HepG2 (cell line): ENCODE measurements at regions not wholly inside any gene's neighbourhood (a gene's known extent, or its start where the extent isn't known, plus 50 kb on each side); places are given as distances from the start of the nearest gene placed in this dataset.
"Not testable (repeated sequence)": the region's sequence is repeated elsewhere in the genome, so short reads cannot be mapped to it uniquely, and the experiment has no call there.

ENCODE experiments used
- CTCF ChIP-seq: sonication (generic); formaldehyde crosslinking; IDR thresholded peaks from 2 replicates; pipeline ENCODE4 v1.5.0; 2020; ENCODE audit warnings: mild to moderate bottlenecking, missing genetic modification reagents, moderate library complexity
- ELK4 ChIP-seq: sonication (generic); formaldehyde crosslinking; IDR thresholded peaks from 2 replicates; pipeline ENCODE4 v1.9.0; 2021; ENCODE audit warnings: missing genetic modification reagents, borderline replicate concordance
- FOXK1 ChIP-seq: sonication (generic); formaldehyde crosslinking; IDR thresholded peaks from 2 replicates; pipeline ENCODE4 v1.4.0; 2020; ENCODE audit warnings: low read depth, missing genetic modification reagents, borderline replicate concordance
- HMG20B ChIP-seq: conservative IDR thresholded peaks from 2 replicates; pipeline ENCODE4 v1.6.1; 2016; ENCODE audit warnings: missing genetic modification reagents, missing compliant biosample characterization
- JUNB ChIP-seq: sonication (generic); formaldehyde crosslinking; IDR thresholded peaks from 2 replicates; pipeline ENCODE4 v1.8.0; 2022; ENCODE audit warnings: missing genetic modification reagents, mild to moderate bottlenecking, borderline replicate concordance
- KLF13 ChIP-seq: sonication (generic); formaldehyde crosslinking; IDR thresholded peaks from 2 replicates; pipeline ENCODE4 v1.4.0; 2020; ENCODE audit warnings: mild to moderate bottlenecking, missing genetic modification reagents
- MYC ChIP-seq: sonication (generic); formaldehyde crosslinking; IDR thresholded peaks from 2 replicates; pipeline ENCODE4 v1.9.0; 2021; ENCODE audit warnings: missing genetic modification reagents, borderline replicate concordance
- PRPF4 ChIP-seq: fragments of 200-400 bp; formaldehyde crosslinking; IDR thresholded peaks from 2 replicates; pipeline ENCODE4 v1.6.1; 2016; ENCODE audit warnings: low read length, low read depth; ENCODE audit not compliant: poor library complexity, severe bottlenecking
- ZNF124 ChIP-seq: sonication (generic); formaldehyde crosslinking; IDR thresholded peaks from 2 replicates; pipeline ENCODE4 v1.4.0; 2020; ENCODE audit warnings: missing genetic modification reagents
- ZNF207 ChIP-seq: fragments of 450-650 bp; IDR thresholded peaks from 2 replicates; pipeline ENCODE4 v1.6.1; 2016; ENCODE audit warnings: antibody characterized with exemption, borderline replicate concordance
- ZNF318 ChIP-seq: sonication (generic); formaldehyde crosslinking; IDR thresholded peaks from 2 replicates; pipeline ENCODE4 v1.4.0; 2020; ENCODE audit warnings: mild to moderate bottlenecking, missing genetic modification reagents
- ZNF362 ChIP-seq: sonication (generic); formaldehyde crosslinking; IDR thresholded peaks from 2 replicates; pipeline ENCODE4 v1.4.0; 2020; ENCODE audit warnings: missing genetic modification reagents, mild to moderate bottlenecking, borderline replicate concordance
- ZNF776 ChIP-seq: sonication (generic); formaldehyde crosslinking; IDR thresholded peaks from 2 replicates; pipeline ENCODE4 v1.4.0; 2020; ENCODE audit warnings: mild to moderate bottlenecking, missing genetic modification reagents

GRCh38 chr11:89555781-89556180, 64.6 kb upstream of the NOX4 start:
- TF ChIP-seq CTCF (CRISPR knock-in tag); HMG20B (CRISPR knock-in tag); ZNF776 (CRISPR knock-in tag); KLF13; ZNF362 (CRISPR knock-in tag); ZNF207; PRPF4; ZNF318; MYC (CRISPR knock-in tag); ZNF124; ELK4 (CRISPR knock-in tag); JUNB (CRISPR knock-in tag); FOXK1 (CRISPR knock-in tag): not testable (repeated sequence)
